HCT116 (cell line): ENCODE measurements at regions not wholly inside any gene's neighbourhood (a gene's known extent, or its start where the extent isn't known, plus 50 kb on each side); places are given as distances from the start of the nearest gene placed in this dataset.

ENCODE experiments used
- ATAC-seq: fragments of 200-7000 bp; cut with Tn5 transposase; 2 replicates; pipeline ENCODE4 v1.9.1; 2020; ENCODE audit warnings: mild to moderate bottlenecking, moderate library complexity
- BruUV-seq: library from RNA; stranded (reverse); fragments of 400-500 nt; replicated peaks from 2 replicates; lab custom pipeline; 2021; lab: Mats Ljungman, UMichigan
- CTCF ChIA-PET: fragments of 300-600 bp; sonication (Branson Sonifier 250); formaldehyde crosslinking; loops from one replicate; lab custom pipeline; 2021; ENCODE audit warnings: antibody characterized with exemption; lab: Charles Lee
- POLR2A ChIA-PET: fragments of 300-600, 350-600 bp; sonication (Branson Sonifier 250); formaldehyde crosslinking; loops from one replicate; lab custom pipeline; 2021; ENCODE audit warnings: antibody characterized with exemption; lab: Charles Lee
- RAD21 ChIA-PET, 2 experiments: fragments of 300-600 bp; sonication (Branson Sonifier 250); formaldehyde crosslinking; loops; one replicate each; lab custom pipeline; 2023; ENCODE audit warnings: low total read pairs in 2 of 2; ENCODE audit not compliant: uncharacterized antibody in 2 of 2, unreplicated experiment in 2 of 2, low non-redundant PET in 1 of 2; lab: Charles Lee
- DNase-seq: peaks from one replicate; pipeline ENCODE4 v3.0.0-alpha.2; 2010; ENCODE audit warnings: low read depth, low spot score
- H2AFZ ChIP-seq: fragments of 200-600 bp; shearing (Covaris generic), sonication (generic); 2 replicates; pipeline ENCODE4 v1.6.1; 2017; ENCODE audit warnings: low read depth, mixed run types, mixed read lengths, antibody characterized with exemption, low read length; ENCODE audit not compliant: poor library complexity, severe bottlenecking
- H3K27ac ChIP-seq: 2 replicates; pipeline ENCODE4 v1.5.1; 2012; ENCODE audit warnings: low read depth, low read length
- H3K27me3 ChIP-seq: fragments of 200-600 bp; sonication (generic); 2 replicates; pipeline ENCODE4 v1.6.1; 2016; ENCODE audit warnings: mixed run types, low read length, mixed read lengths; ENCODE audit not compliant: insufficient read depth
- H3K36me3 ChIP-seq, 2 experiments: fragments of 200-500 bp in 1 of 2; fragments of 200-600 bp in 1 of 2; sonication (Bioruptor generic) in 1 of 2; sonication (generic) in 1 of 2; 2 replicates each; pipeline versions ENCODE4 v1.5.1 to v1.6.1; 2014 to 2016; ENCODE audit warnings: low read length in 2 of 2, inconsistent platforms in 1 of 2, mixed read lengths in 1 of 2, mixed run types in 1 of 2; ENCODE audit not compliant: insufficient read depth in 2 of 2, control insufficient read depth in 1 of 2
- H3K4me1 ChIP-seq, 2 experiments: fragments of 200-600 bp in 1 of 2; sonication (generic) in 1 of 2; 2 replicates each; pipeline versions ENCODE4 v1.5.1 to v1.6.1; 2012 to 2017; ENCODE audit warnings: low read length in 2 of 2, inconsistent platforms in 1 of 2, mild to moderate bottlenecking in 1 of 2, mixed read lengths in 1 of 2, mixed run types in 1 of 2, moderate library complexity in 1 of 2; ENCODE audit not compliant: insufficient read depth in 2 of 2, control insufficient read depth in 1 of 2
- H3K4me2 ChIP-seq: fragments of 200-600 bp; sonication (generic); 2 replicates; pipeline ENCODE4 v1.6.1; 2017; ENCODE audit warnings: mixed run types, low read length, mixed read lengths
- H3K4me3 ChIP-seq, 2 experiments: fragments of 200-600 bp in 1 of 2; sonication (generic) in 1 of 2; replicated peaks in 1 of 2; 2 replicates each; pipeline ENCODE4 v1.5.1; 2011 to 2016; ENCODE audit warnings: low read length in 2 of 2, control low read depth in 1 of 2, low read depth in 1 of 2, mild to moderate bottlenecking in 1 of 2, mixed read lengths in 1 of 2, mixed run types in 1 of 2
- H3K79me2 ChIP-seq: fragments of 200-600 bp; sonication (generic); 2 replicates; pipeline ENCODE4 v1.6.1; 2017; ENCODE audit warnings: mild to moderate bottlenecking, mixed run types, low read length, moderate library complexity, mixed read lengths; ENCODE audit not compliant: insufficient read depth
- H3K9ac ChIP-seq: fragments of 200-600 bp; sonication (generic); 2 replicates; pipeline ENCODE4 v1.6.1; 2016; ENCODE audit warnings: low read length, mixed read lengths
- H3K9me2 ChIP-seq: fragments of 200-600 bp; sonication (generic), shearing (Covaris generic); 2 replicates; pipeline ENCODE4 v1.6.1; 2017; ENCODE audit warnings: mixed run types, mild to moderate bottlenecking, moderate library complexity; ENCODE audit not compliant: insufficient read depth
- H3K9me3 ChIP-seq, 2 experiments: fragments of 200-500 bp in 1 of 2; fragments of 200-600 bp in 1 of 2; sonication (Bioruptor generic) in 1 of 2; sonication (generic) in 1 of 2; 2 replicates each; pipeline ENCODE4 v1.6.1; 2014 to 2017; ENCODE audit warnings: low read length in 2 of 2, mixed read lengths in 2 of 2, inconsistent platforms in 1 of 2, low read depth in 1 of 2, mild to moderate bottlenecking in 1 of 2, mixed run types in 1 of 2, moderate library complexity in 1 of 2; ENCODE audit not compliant: control insufficient read depth in 1 of 2, insufficient read depth in 1 of 2
- H4K20me1 ChIP-seq: fragments of 200-600 bp; sonication (generic), shearing (Covaris generic); 2 replicates; pipeline ENCODE4 v1.6.1; 2017; ENCODE audit warnings: mixed run types, mild to moderate bottlenecking, moderate library complexity; ENCODE audit not compliant: insufficient read depth
- ATF3 ChIP-seq: IDR thresholded peaks from 2 replicates; pipeline ENCODE4 v1.6.1; 2012
- CEBPB ChIP-seq: IDR thresholded peaks from 2 replicates; pipeline ENCODE4 v1.6.1; 2012; ENCODE audit warnings: low read depth
- EGR1 ChIP-seq: IDR thresholded peaks from 2 replicates; pipeline ENCODE4 v1.6.1; 2012; ENCODE audit warnings: low read depth
- ELF1 ChIP-seq: IDR thresholded peaks from 2 replicates; pipeline ENCODE4 v1.6.1; 2012; ENCODE audit warnings: low read depth, borderline replicate concordance
- EZH2 ChIP-seq: fragments of 200-600 bp; sonication (generic); IDR thresholded peaks from 2 replicates; pipeline ENCODE4 v1.6.1; 2017; ENCODE audit warnings: antibody characterized with exemption, mixed run types
- EZH2phosphoT487 ChIP-seq: fragments of 200-600 bp; IDR thresholded peaks from 2 replicates; pipeline ENCODE4 v1.6.1; 2018; ENCODE audit warnings: antibody characterized with exemption, borderline replicate concordance
- FOSL1 ChIP-seq: IDR thresholded peaks from 2 replicates; pipeline ENCODE4 v1.6.1; 2012; ENCODE audit warnings: low read depth
- POLR2A ChIP-seq: IDR thresholded peaks from 2 replicates; pipeline ENCODE4 v1.7.0; 2011; ENCODE audit warnings: borderline replicate concordance; ENCODE audit not compliant: insufficient read depth, insufficient read length; ENCODE audit errors: extremely low read depth
- POLR2AphosphoS5 ChIP-seq: IDR thresholded peaks from 2 replicates; pipeline ENCODE4 v1.6.1; 2011; ENCODE audit warnings: mild to moderate bottlenecking, low read depth, low read length, moderate library complexity
- RAD21 ChIP-seq: IDR thresholded peaks from 2 replicates; pipeline ENCODE4 v1.6.1; 2012; ENCODE audit warnings: low read depth, mild to moderate bottlenecking
- REST ChIP-seq: IDR thresholded peaks from 2 replicates; pipeline ENCODE4 v1.6.1; 2012; ENCODE audit warnings: low read depth
- SIN3A ChIP-seq: IDR thresholded peaks from 2 replicates; pipeline ENCODE4 v1.6.1; 2012; ENCODE audit warnings: low read depth
- SP1 ChIP-seq: IDR thresholded peaks from 2 replicates; pipeline ENCODE4 v1.6.1; 2012; ENCODE audit warnings: low read depth
- SRF ChIP-seq: IDR thresholded peaks from 2 replicates; pipeline ENCODE4 v1.6.1; 2012; ENCODE audit warnings: low read depth
- TCF7L2 ChIP-seq: IDR thresholded peaks from 2 replicates; pipeline ENCODE4 v1.7.0; 2011; ENCODE audit warnings: borderline replicate concordance, inconsistent platforms; ENCODE audit not compliant: insufficient read depth, insufficient read length; ENCODE audit errors: extremely low read depth
- YY1 ChIP-seq: IDR thresholded peaks from 2 replicates; pipeline ENCODE4 v1.6.1; 2011; ENCODE audit warnings: low read length, low read depth, moderate library complexity, mild to moderate bottlenecking; ENCODE audit not compliant: insufficient replicate concordance; ENCODE audit errors: extremely low read depth
- ZBTB33 ChIP-seq: IDR thresholded peaks from 2 replicates; pipeline ENCODE4 v1.6.1; 2011; ENCODE audit warnings: mild to moderate bottlenecking, low read length, moderate library complexity; ENCODE audit not compliant: insufficient replicate concordance; ENCODE audit errors: extremely low read depth
- ZNF274 ChIP-seq: fragments of 200-500 bp; sonication (Bioruptor generic); IDR thresholded peaks from 2 replicates; pipeline ENCODE4 v1.6.1; 2014; ENCODE audit warnings: mild to moderate bottlenecking, low read depth, low read length, inconsistent platforms
- intact Hi-C: fragments of 100-400 bp; cut with micrococcal nuclease; formaldehyde crosslinking; loops from 2 replicates; pipeline ENCODE4 v1.10.0; 2022

GRCh38 chr2:18950361-18950851 is 361.0 kb upstream of the NT5C1B start:
- no peaks in the 10 kb centered on the region for H3K79me2 ChIP-seq
- no peak for DNase-seq
- ChIA-PET CTCF (no interaction called here), POLR2A (no interaction called here), RAD21 (no interaction called here)
- H3K9me3 ChIP-seq, result no peaks in the 10 kb centered on the region
- no peaks in the 10 kb centered on the region for H3K9me2 ChIP-seq
- H3K4me2 ChIP-seq, result no peak overlapping the region
- no peaks in the 10 kb centered on the region for H3K4me1 ChIP-seq
- H3K27ac ChIP-seq, result no peak overlapping the region
- H3K36me3 ChIP-seq, result no peaks in the 10 kb centered on the region
- no peak overlapping the region for H2AFZ ChIP-seq
- no TSS peak for BruUV-seq
- H3K27me3 ChIP-seq, result no peaks in the 10 kb centered on the region
- intact Hi-C loops, result no loop called here
- no peak for ATAC-seq
- H3K4me3 ChIP-seq, result no peak overlapping the region
- H3K9ac ChIP-seq, result no peak overlapping the region
- H4K20me1 ChIP-seq, result no peaks in the 10 kb centered on the region
- TF ChIP-seq RAD21 (no peak), ZNF274 (no peak), SRF (no peak), EGR1 (no peak), FOSL1 (no peak), SIN3A (no peak), ZBTB33 (no peak), ATF3 (no peak), CEBPB (no peak), REST (no peak), POLR2A (no peak), SP1 (no peak), EZH2 (no peak), TCF7L2 (no peak), POLR2AphosphoS5 (no peak), ELF1 (no peak), EZH2phosphoT487 (no peak), YY1 (no peak)
